ENCODE measurements at regions not wholly inside any gene's neighbourhood (a gene's known extent, or its start where the extent isn't known, plus 50 kb on each side); places are given as distances from the start of the nearest gene placed in this dataset.

DNA sequence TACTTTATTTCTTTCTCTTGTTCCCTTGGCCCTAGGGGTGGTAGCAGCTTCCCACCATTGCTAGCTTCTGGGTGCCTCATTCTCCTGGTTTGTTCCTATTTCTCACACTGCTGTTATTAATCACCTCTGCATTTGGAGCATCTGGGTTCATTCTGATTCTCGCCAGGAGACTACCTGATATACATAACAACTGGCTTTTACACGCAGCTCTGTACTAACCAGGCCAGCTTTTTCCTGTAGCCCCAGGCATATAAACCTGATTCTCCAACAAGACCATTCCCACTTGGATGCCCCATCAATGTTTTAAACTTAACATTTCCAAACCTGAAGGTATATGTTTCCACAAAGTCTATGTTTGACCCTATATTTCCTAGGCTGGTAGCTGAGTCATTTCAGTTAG, 403.9 kb upstream of the DCC start:
- Histone ChIP-seq H3F3A (ENCODE audit: control insufficient read depth, insufficient read depth) (no peaks in the 10 kb centered on the region), H3K4me1 (ENCODE audit: control insufficient read depth, low read length) (no peaks in the 10 kb centered on the region), H3K9me2 (replicated peaks; ENCODE audit: control insufficient read depth, low read length) (no peaks in the 10 kb centered on the region), H3K27me3 (ENCODE audit: control insufficient read depth, low read length) (no peaks in the 10 kb centered on the region), H3K36me3 (ENCODE audit: control insufficient read depth, low read length) (no peaks in the 10 kb centered on the region), H3K79me2 (ENCODE audit: control insufficient read depth, low read length) (no peaks in the 10 kb centered on the region), H3K4me3 (ENCODE audit: low read length) (no peak overlapping the region), H3K4me2 (ENCODE audit: low read length) (no peak overlapping the region), H3K27ac (ENCODE audit: low read depth, low read length) (no peak overlapping the region), H4K20me1 (ENCODE audit: control insufficient read depth, insufficient read depth, low read depth, low read length) (no peaks in the 10 kb centered on the region), H3K9me3 (ENCODE audit: control insufficient read depth, insufficient read depth, low read length) (no peaks in the 10 kb centered on the region)
- TF ChIP-seq, protein P1, sequence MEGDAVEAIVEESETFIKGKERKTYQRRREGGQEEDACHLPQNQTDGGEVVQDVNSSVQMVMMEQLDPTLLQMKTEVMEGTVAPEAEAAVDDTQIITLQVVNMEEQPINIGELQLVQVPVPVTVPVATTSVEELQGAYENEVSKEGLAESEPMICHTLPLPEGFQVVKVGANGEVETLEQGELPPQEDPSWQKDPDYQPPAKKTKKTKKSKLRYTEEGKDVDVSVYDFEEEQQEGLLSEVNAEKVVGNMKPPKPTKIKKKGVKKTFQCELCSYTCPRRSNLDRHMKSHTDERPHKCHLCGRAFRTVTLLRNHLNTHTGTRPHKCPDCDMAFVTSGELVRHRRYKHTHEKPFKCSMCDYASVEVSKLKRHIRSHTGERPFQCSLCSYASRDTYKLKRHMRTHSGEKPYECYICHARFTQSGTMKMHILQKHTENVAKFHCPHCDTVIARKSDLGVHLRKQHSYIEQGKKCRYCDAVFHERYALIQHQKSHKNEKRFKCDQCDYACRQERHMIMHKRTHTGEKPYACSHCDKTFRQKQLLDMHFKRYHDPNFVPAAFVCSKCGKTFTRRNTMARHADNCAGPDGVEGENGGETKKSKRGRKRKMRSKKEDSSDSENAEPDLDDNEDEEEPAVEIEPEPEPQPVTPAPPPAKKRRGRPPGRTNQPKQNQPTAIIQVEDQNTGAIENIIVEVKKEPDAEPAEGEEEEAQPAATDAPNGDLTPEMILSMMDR (IDR thresholded peaks at IDR 0.05; ENCODE audit: low read depth, low read length, poor library complexity, severe bottlenecking) = no peak
- TF ChIP-seq EZH2phosphoT487 (IDR thresholded peaks at IDR 0.05; ENCODE audit: borderline replicate concordance, low read length) = no peak

DNA sequence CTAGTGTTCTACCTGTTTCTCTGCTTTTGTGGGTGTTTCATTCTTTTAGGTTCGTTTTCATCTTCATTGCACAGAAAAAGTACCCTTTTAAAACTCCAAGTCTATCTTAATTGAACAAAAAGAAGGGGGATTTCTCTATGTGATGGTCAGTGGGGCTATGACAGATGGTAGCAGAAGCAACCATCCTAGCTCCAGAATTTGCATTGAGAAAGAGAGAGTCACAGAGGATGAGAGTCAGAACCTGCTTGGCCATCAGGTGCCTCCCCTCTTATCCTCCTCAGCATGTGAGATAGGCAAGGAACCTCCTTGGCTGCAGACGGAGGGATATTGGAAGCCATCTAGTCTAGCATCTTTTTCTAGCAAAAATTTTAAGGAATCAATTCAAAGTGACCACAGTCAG, 398.0 kb upstream of the DCC start:
- TF ChIP-seq EZH2phosphoT487 (IDR thresholded peaks at IDR 0.05; ENCODE audit: borderline replicate concordance, low read length) = no peak
- TF ChIP-seq, protein P1 (IDR thresholded peaks at IDR 0.05; ENCODE audit: low read depth, low read length, poor library complexity, severe bottlenecking) = no peak
- H3K79me2 ChIP-seq (ENCODE audit: control insufficient read depth, low read length) = no peaks in the 10 kb centered on the region
- H3K9me3 ChIP-seq (ENCODE audit: control insufficient read depth, insufficient read depth, low read length) = no peaks in the 10 kb centered on the region
- no peaks in the 10 kb centered on the region for H3K4me1 ChIP-seq (ENCODE audit: control insufficient read depth, low read length)
- no peaks in the 10 kb centered on the region for H4K20me1 ChIP-seq (ENCODE audit: control insufficient read depth, insufficient read depth, low read depth, low read length)
- H3K9me2 ChIP-seq (replicated peaks; ENCODE audit: control insufficient read depth, low read length) = no peaks in the 10 kb centered on the region
- H3K27ac ChIP-seq (ENCODE audit: low read depth, low read length) = no peak overlapping the region
- no peak overlapping the region for H3K4me2 ChIP-seq (ENCODE audit: low read length)
- H3K27me3 ChIP-seq (ENCODE audit: control insufficient read depth, low read length) = no peaks in the 10 kb centered on the region
- no peaks in the 10 kb centered on the region for H3F3A ChIP-seq (ENCODE audit: control insufficient read depth, insufficient read depth)
- H3K36me3 ChIP-seq (ENCODE audit: control insufficient read depth, low read length) = no peaks in the 10 kb centered on the region
- no peak overlapping the region for H3K4me3 ChIP-seq (ENCODE audit: low read length)

DNA sequence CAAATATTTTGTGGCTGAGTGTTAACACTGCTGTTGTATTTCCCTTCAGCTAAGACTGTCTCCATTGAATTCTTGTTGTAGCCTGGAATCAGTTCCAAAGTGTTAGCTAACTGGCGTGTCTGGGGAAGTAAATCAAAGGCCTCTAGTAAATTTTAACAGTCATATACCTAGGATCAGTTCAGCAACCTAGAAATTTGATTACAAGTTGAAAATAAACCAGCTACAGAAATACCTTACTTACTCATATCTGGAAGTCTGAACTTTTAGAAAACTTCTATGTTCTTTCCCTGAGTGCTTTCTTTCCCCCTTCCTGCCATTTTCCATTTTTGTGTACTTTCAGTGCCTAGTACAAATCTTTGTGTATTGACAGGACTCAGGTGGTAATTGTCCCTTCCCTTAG, 396.7 kb upstream of the DCC start:
- H3F3A ChIP-seq (ENCODE audit: control insufficient read depth, insufficient read depth) = no peaks in the 10 kb centered on the region
- H3K4me3 ChIP-seq (ENCODE audit: low read length) = no peak overlapping the region
- no peak overlapping the region for H3K4me2 ChIP-seq (ENCODE audit: low read length)
- no peaks in the 10 kb centered on the region for H3K9me3 ChIP-seq (ENCODE audit: control insufficient read depth, insufficient read depth, low read length)
- no peak overlapping the region for H3K27ac ChIP-seq (ENCODE audit: low read depth, low read length)
- no peaks in the 10 kb centered on the region for H3K27me3 ChIP-seq (ENCODE audit: control insufficient read depth, low read length)
- no peaks in the 10 kb centered on the region for H3K36me3 ChIP-seq (ENCODE audit: control insufficient read depth, low read length)
- H3K4me1 ChIP-seq (ENCODE audit: control insufficient read depth, low read length) = no peaks in the 10 kb centered on the region
- H4K20me1 ChIP-seq (ENCODE audit: control insufficient read depth, insufficient read depth, low read depth, low read length) = no peaks in the 10 kb centered on the region
- no peaks in the 10 kb centered on the region for H3K9me2 ChIP-seq (replicated peaks; ENCODE audit: control insufficient read depth, low read length)
- no peaks in the 10 kb centered on the region for H3K79me2 ChIP-seq (ENCODE audit: control insufficient read depth, low read length)
- TF ChIP-seq EZH2phosphoT487 (IDR thresholded peaks at IDR 0.05; ENCODE audit: borderline replicate concordance, low read length) = no peak
- TF ChIP-seq, protein P1 (IDR thresholded peaks at IDR 0.05; ENCODE audit: low read depth, low read length, poor library complexity, severe bottlenecking) = no peak

DNA sequence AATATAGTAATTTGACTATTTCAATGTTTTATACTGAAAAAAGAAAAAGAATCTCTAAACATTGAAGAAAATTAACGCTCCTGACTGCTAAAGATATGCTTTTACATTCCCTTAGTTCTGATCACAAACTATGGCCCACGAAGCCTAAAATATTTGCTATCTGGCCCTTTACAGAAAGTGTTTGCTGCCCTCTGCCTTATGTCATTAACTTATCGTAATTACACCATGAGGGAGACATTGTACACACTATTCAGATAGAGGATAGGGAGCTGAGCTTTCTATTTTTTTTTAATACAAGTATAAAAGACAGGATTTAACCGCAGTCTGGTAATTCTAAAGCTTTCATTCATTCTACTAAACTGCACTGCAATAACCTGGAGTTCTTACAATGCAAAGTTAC, 393.1 kb upstream of the DCC start:
- TF ChIP-seq, protein P1 (IDR thresholded peaks at IDR 0.05; ENCODE audit: low read depth, low read length, poor library complexity, severe bottlenecking) = no peak
- TF ChIP-seq EZH2phosphoT487 (IDR thresholded peaks at IDR 0.05; ENCODE audit: borderline replicate concordance, low read length) = no peak
- H3K36me3 ChIP-seq (ENCODE audit: control insufficient read depth, low read length) = no peaks in the 10 kb centered on the region
- H3K27ac ChIP-seq (ENCODE audit: low read depth, low read length) = no peak overlapping the region

More for the DNA sequence above, 393.1 kb upstream of the DCC start:
- no peak overlapping the region for H3K4me3 ChIP-seq (ENCODE audit: low read length)
- no peaks in the 10 kb centered on the region for H3K79me2 ChIP-seq (ENCODE audit: control insufficient read depth, low read length)
- H3K27me3 ChIP-seq (ENCODE audit: control insufficient read depth, low read length) = no peaks in the 10 kb centered on the region
- H3K4me1 ChIP-seq (ENCODE audit: control insufficient read depth, low read length) = no peaks in the 10 kb centered on the region
- H3F3A ChIP-seq (ENCODE audit: control insufficient read depth, insufficient read depth) = no peaks in the 10 kb centered on the region
- no peaks in the 10 kb centered on the region for H3K9me2 ChIP-seq (replicated peaks; ENCODE audit: control insufficient read depth, low read length)
- no peak overlapping the region for H3K4me2 ChIP-seq (ENCODE audit: low read length)
- H3K9me3 ChIP-seq (ENCODE audit: control insufficient read depth, insufficient read depth, low read length) = no peaks in the 10 kb centered on the region
- no peaks in the 10 kb centered on the region for H4K20me1 ChIP-seq (ENCODE audit: control insufficient read depth, insufficient read depth, low read depth, low read length)

Measured in DOHH2 (cell line).